GM03348 (cell line): ENCODE measurements at regions not wholly inside any gene's neighbourhood (a gene's known extent, or its start where the extent isn't known, plus 50 kb on each side); places are given as distances from the start of the nearest gene placed in this dataset.
"Not testable (repeated sequence)": the region's sequence is repeated elsewhere in the genome, so short reads cannot be mapped to it uniquely, and the experiment has no call there.

Experiments
- DNase-seq: peaks from one replicate; pipeline ENCODE4 v3.0.0; 2012; ENCODE audit warnings: low spot score

- DNase-seq: no peak
These were observed 372.4 kb downstream of the OSR1 start for GRCh38 chr2:18986046-18986445.

- no peak for DNase-seq
These were observed 377.5 kb downstream of the OSR1 start for GRCh38 chr2:18980786-18981430.

- DNase-seq: no peak
These were observed 378.2 kb downstream of the OSR1 start for GRCh38 chr2:18980104-18980785.

- DNase-seq: no peak
These were observed 381.0 kb downstream of the OSR1 start for GRCh38 chr2:18977409-18977808.

GRCh38 chr2:18976168-18976961 is 382.1 kb downstream of the OSR1 start:
- peak; percentile 48 for DNase-seq

- DNase-seq: no peak
These were observed 382.8 kb downstream of the OSR1 start for GRCh38 chr2:18975506-18976167.

GRCh38 chr2:18971628-18972027 is 382.3 kb upstream of the NT5C1B start:
- no peak for DNase-seq

- DNase-seq: no peak
These were observed 381.7 kb upstream of the NT5C1B start for GRCh38 chr2:18971069-18971378.

GRCh38 chr2:18966131-18966530 is 376.8 kb upstream of the NT5C1B start:
- no peak for DNase-seq

- not testable (repeated sequence) for DNase-seq
These were observed 374.4 kb upstream of the NT5C1B start for GRCh38 chr2:18963739-18964256.

- no peak for DNase-seq
These were observed 372.6 kb upstream of the NT5C1B start for GRCh38 chr2:18961991-18962421.

GRCh38 chr2:18959952-18960717 is 370.8 kb upstream of the NT5C1B start:
- DNase-seq: peak; percentile 21

- no peak for DNase-seq
These were observed 369.8 kb upstream of the NT5C1B start for GRCh38 chr2:18959200-18959599.

GRCh38 chr2:18957909-18958308 is 368.5 kb upstream of the NT5C1B start:
- DNase-seq: no peak

GRCh38 chr2:18950361-18950851 is 361.0 kb upstream of the NT5C1B start:
- peak; percentile 17 for DNase-seq

GRCh38 chr2:18949871-18950270 is 360.5 kb upstream of the NT5C1B start:
- DNase-seq: no peak

GRCh38 chr2:18940184-18940583 is 350.8 kb upstream of the NT5C1B start:
- no peak for DNase-seq

- not testable (repeated sequence) for DNase-seq
These were observed 350.4 kb upstream of the NT5C1B start for GRCh38 chr2:18939740-18940139.

- no peak for DNase-seq
These were observed 345.5 kb upstream of the NT5C1B start for GRCh38 chr2:18934886-18935285.

GRCh38 chr2:18932853-18933252 is 343.5 kb upstream of the NT5C1B start:
- no peak for DNase-seq

- DNase-seq: no peak
These were observed 341.6 kb upstream of the NT5C1B start for GRCh38 chr2:18930971-18931370.
